Endothelial cell of umbilical vein (primary cell): ENCODE measurements at regions not wholly inside any gene's neighbourhood (a gene's known extent, or its start where the extent isn't known, plus 50 kb on each side); places are given as distances from the start of the nearest gene placed in this dataset.

Source experiments
- BruUV-seq: library from RNA; stranded (reverse); fragments of 400-500 nt; replicated peaks from 2 replicates; lab custom pipeline; 2021; lab: Mats Ljungman, UMichigan
- CTCF ChIA-PET: fragments of 300-600, 350-600 bp; sonication (Branson Sonifier 250); formaldehyde crosslinking; loops from one replicate; lab custom pipeline; 2021; ENCODE audit warnings: antibody characterized with exemption, inconsistent platforms; lab: Charles Lee
- POLR2A ChIA-PET: fragments of 300-600, 350-600 bp; sonication (Branson Sonifier 250); formaldehyde crosslinking; loops from one replicate; lab custom pipeline; 2021; ENCODE audit warnings: antibody characterized with exemption, inconsistent platforms; lab: Charles Lee
- DNase-seq: peaks from one replicate; pipeline ENCODE4 v3.0.0-alpha.2; 2011; ENCODE audit warnings: low read depth, low spot score
- FAIRE-seq: peaks from 2 replicates; lab custom pipeline; 2011; peaks lifted over from hg19 to GRCh38; lab: Jason Lieb, UNC
- H2AFZ ChIP-seq: 2 replicates; pipeline ENCODE4 v1.6.0; 2012; ENCODE audit warnings: low read depth, low read length, control low read depth, inconsistent platforms
- H3K27ac ChIP-seq: 2 replicates; pipeline ENCODE4 v1.5.1; 2011; ENCODE audit warnings: low read depth, mild to moderate bottlenecking, control low read depth, low read length, moderate library complexity; ENCODE audit not compliant: insufficient read depth
- H3K27me3 ChIP-seq, 2 experiments: 2 replicates each; pipeline versions ENCODE4 v1.6.0 to v1.6.1; 2011; ENCODE audit warnings: low read length in 2 of 2, mixed read lengths in 1 of 2; ENCODE audit not compliant: control insufficient read depth in 2 of 2, insufficient read depth in 2 of 2
- H3K36me3 ChIP-seq, 2 experiments: 2 replicates in 1 of 2; 3 replicates in 1 of 2; pipeline ENCODE4 v1.5.1; 2011; ENCODE audit warnings: low read length in 2 of 2, mild to moderate bottlenecking in 1 of 2, moderate library complexity in 1 of 2; ENCODE audit not compliant: control insufficient read depth in 2 of 2, insufficient read depth in 2 of 2; ENCODE audit errors: extremely low read depth in 1 of 2
- H3K4me1 ChIP-seq: 3 replicates; pipeline ENCODE4 v1.5.1; 2011; ENCODE audit warnings: mild to moderate bottlenecking, low read length; ENCODE audit not compliant: control insufficient read depth, insufficient read depth; ENCODE audit errors: extremely low read depth
- H3K4me2 ChIP-seq: 2 replicates; pipeline ENCODE4 v1.6.1; 2011; ENCODE audit warnings: low read length, control low read depth, mixed read lengths; ENCODE audit not compliant: insufficient read depth
- H3K4me3 ChIP-seq, 3 experiments: fragments of 200-600 bp in 1 of 3; sonication (generic), shearing (Covaris generic) in 1 of 3; replicated peaks in 1 of 3; 2 replicates each; pipeline ENCODE4 v1.5.1; 2011 to 2016; ENCODE audit warnings: control low read depth in 3 of 3, low read length in 3 of 3, mild to moderate bottlenecking in 2 of 3, inconsistent platforms in 1 of 3, low read depth in 1 of 3, moderate library complexity in 1 of 3; ENCODE audit not compliant: insufficient read depth in 1 of 3
- H3K79me2 ChIP-seq: 2 replicates; pipeline ENCODE4 v1.6.0; 2012; ENCODE audit warnings: low read length, inconsistent platforms; ENCODE audit not compliant: control insufficient read depth, insufficient read depth
- H3K9ac ChIP-seq: replicated peaks from 2 replicates; pipeline ENCODE3; 2011; ENCODE audit warnings: low read length, control low read depth; ENCODE audit not compliant: insufficient read depth; ENCODE audit errors: extremely low read depth
- H3K9me1 ChIP-seq: replicated peaks from 3 replicates; pipeline ENCODE4 v1.6.0; 2011; ENCODE audit warnings: mild to moderate bottlenecking, low read length; ENCODE audit not compliant: control insufficient read depth, insufficient read depth; ENCODE audit errors: extremely low read depth
- H3K9me3 ChIP-seq: replicated peaks from 2 replicates; pipeline ENCODE4 v1.5.1; 2012; ENCODE audit warnings: low read length, inconsistent platforms; ENCODE audit not compliant: control insufficient read depth, insufficient read depth
- H4K20me1 ChIP-seq: replicated peaks from 2 replicates; pipeline ENCODE3; 2011; ENCODE audit warnings: mild to moderate bottlenecking, low read length; ENCODE audit not compliant: control insufficient read depth, insufficient read depth; ENCODE audit errors: extremely low read depth
- CTCF ChIP-seq, 2 donors: IDR thresholded peaks; 1 replicate in 1 of 2; 2 replicates in 1 of 2; pipeline ENCODE4 v1.5.1; 2011; ENCODE audit warnings: low read length in 2 of 2, mild to moderate bottlenecking in 2 of 2, moderate library complexity in 2 of 2, control low read depth in 1 of 2, inconsistent platforms in 1 of 2, low read depth in 1 of 2; ENCODE audit not compliant: insufficient read depth in 1 of 2; ENCODE audit errors: extremely low read depth in 1 of 2
- EZH2 ChIP-seq: IDR thresholded peaks from 2 replicates; pipeline ENCODE4 v1.6.1; 2012; ENCODE audit warnings: borderline replicate concordance, low read depth, mild to moderate bottlenecking, moderate library complexity, low read length, inconsistent platforms; ENCODE audit not compliant: severe bottlenecking
- FOS ChIP-seq: IDR thresholded peaks from 2 replicates; pipeline ENCODE4 v1.6.1; 2011; ENCODE audit warnings: mild to moderate bottlenecking, low read length, moderate library complexity, borderline replicate concordance; ENCODE audit not compliant: insufficient read depth
- GATA2 ChIP-seq: IDR thresholded peaks from 2 replicates; pipeline ENCODE4 v1.7.0; 2011; ENCODE audit warnings: low read depth, mild to moderate bottlenecking, moderate library complexity, mixed read lengths, low read length; ENCODE audit not compliant: insufficient read length, insufficient read depth
- JUN ChIP-seq: IDR thresholded peaks from 2 replicates; pipeline ENCODE4 v1.6.1; 2011; ENCODE audit warnings: borderline replicate concordance, low read depth; ENCODE audit not compliant: insufficient read length, insufficient read depth
- MAX ChIP-seq: IDR thresholded peaks from 2 replicates; pipeline ENCODE4 v1.6.1; 2011; ENCODE audit not compliant: insufficient read depth, insufficient read length
- MYC ChIP-seq: IDR thresholded peaks from one replicate; pipeline ENCODE4 v1.6.1; 2011; ENCODE audit warnings: mild to moderate bottlenecking, low read depth, low read length
- POLR2A ChIP-seq: IDR thresholded peaks from 2 replicates; pipeline ENCODE4 v1.6.1; 2012; ENCODE audit warnings: low read depth, mild to moderate bottlenecking, control low read depth, low read length
- POLR2AphosphoS5 ChIP-seq: IDR thresholded peaks from 2 replicates; pipeline ENCODE4 v1.6.1; 2012; ENCODE audit warnings: low read depth, mild to moderate bottlenecking, control low read depth, low read length, moderate library complexity; ENCODE audit not compliant: insufficient read depth
- dilution Hi-C: fragments of 300-500 bp; cut with MboI; formaldehyde crosslinking; loops from one replicate; pipeline ENCODE4 v1.15.0; 2019; ENCODE audit warnings: low sequenced_read_pairs; ENCODE audit not compliant: extremely low pct_ligation_motif_present
- intact Hi-C: fragments of 100-400 bp; cut with micrococcal nuclease; formaldehyde crosslinking; loops from one replicate; pipeline ENCODE4 v1.10.0; 2022

- no peak overlapping the region for H3K4me3 ChIP-seq
- no TSS peak for BruUV-seq
- TF ChIP-seq MAX = no peak
- TF ChIP-seq MYC = no peak
- no peak for TF ChIP-seq POLR2A
- TF ChIP-seq JUN = no peak
- TF ChIP-seq GATA2 = no peak
- no peak for TF ChIP-seq CTCF (IDR thresholded peaks at IDR 0.05; ENCODE audit: extremely low read depth in 1 of 2, insufficient read depth in 1 of 2, low read depth in 1 of 2, low read length in 2 of 2)
- no peak for TF ChIP-seq POLR2AphosphoS5
- TF ChIP-seq FOS = no peak
- TF ChIP-seq EZH2 = no peak
- no peaks in the 10 kb centered on the region for H4K20me1 ChIP-seq
- no peaks in the 10 kb centered on the region for H3K9me3 ChIP-seq
- intact Hi-C loops (no loop called here), dilution Hi-C loops (no loop called here)
- no peak overlapping the region for H3K9ac ChIP-seq
- H3K36me3 ChIP-seq = no peaks in the 10 kb centered on the region
- no peaks in the 10 kb centered on the region for H3K4me1 ChIP-seq
- no peaks in the 10 kb centered on the region for H3K27me3 ChIP-seq
- no peaks in the 10 kb centered on the region for H3K79me2 ChIP-seq
- CTCF ChIA-PET = no interaction called here
- DNase-seq (no peak), FAIRE-seq (no peak)
- POLR2A ChIA-PET = no interaction called here
- no peak overlapping the region for H2AFZ ChIP-seq
- no peaks in the 10 kb centered on the region for H3K9me1 ChIP-seq
- no peak overlapping the region for H3K27ac ChIP-seq
- no peak overlapping the region for H3K4me2 ChIP-seq
Observed at GRCh38 chr3:189406148-189406547, 225.0 kb upstream of the TP63 start.
